ENCODE measurements at regions not wholly inside any gene's neighbourhood (a gene's known extent, or its start where the extent isn't known, plus 50 kb on each side); places are given as distances from the start of the nearest gene placed in this dataset.

DNA sequence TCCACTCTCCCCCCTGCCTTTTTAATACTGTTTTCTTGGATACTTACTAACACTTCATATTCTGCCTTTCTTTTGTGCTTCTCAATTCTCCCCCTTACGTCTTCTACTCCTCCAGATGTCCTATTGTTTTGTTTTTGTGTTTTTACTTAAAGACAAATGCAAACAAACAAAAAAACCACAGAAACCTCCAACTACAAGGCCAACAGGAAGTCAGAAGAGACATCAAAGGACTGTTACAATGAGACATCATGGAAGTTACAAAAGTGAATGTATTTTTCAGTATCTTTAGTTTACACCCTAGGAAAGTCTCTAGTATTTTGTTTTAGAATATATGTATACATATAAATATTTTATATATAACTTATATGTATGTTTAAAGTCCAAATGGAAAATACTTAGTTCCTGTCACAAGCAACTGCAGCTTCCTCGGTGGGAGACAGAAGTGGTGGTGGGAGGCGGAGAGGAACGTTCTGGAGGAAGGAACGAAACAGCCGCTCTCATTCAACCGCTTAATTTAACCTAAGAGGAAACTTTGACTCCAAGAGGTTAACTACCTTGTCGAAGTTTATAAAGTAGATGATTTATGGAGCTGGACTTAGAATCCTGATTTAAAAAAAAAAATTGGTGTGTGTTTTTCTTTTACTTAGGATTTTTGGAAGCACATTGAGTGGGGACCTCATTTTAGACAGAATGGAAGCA, 168.9 kb upstream of the PDE10A start:
- no peak for DNase-seq (ENCODE audit: extremely low read depth, low read depth)
- TF ChIP-seq, protein P1, sequence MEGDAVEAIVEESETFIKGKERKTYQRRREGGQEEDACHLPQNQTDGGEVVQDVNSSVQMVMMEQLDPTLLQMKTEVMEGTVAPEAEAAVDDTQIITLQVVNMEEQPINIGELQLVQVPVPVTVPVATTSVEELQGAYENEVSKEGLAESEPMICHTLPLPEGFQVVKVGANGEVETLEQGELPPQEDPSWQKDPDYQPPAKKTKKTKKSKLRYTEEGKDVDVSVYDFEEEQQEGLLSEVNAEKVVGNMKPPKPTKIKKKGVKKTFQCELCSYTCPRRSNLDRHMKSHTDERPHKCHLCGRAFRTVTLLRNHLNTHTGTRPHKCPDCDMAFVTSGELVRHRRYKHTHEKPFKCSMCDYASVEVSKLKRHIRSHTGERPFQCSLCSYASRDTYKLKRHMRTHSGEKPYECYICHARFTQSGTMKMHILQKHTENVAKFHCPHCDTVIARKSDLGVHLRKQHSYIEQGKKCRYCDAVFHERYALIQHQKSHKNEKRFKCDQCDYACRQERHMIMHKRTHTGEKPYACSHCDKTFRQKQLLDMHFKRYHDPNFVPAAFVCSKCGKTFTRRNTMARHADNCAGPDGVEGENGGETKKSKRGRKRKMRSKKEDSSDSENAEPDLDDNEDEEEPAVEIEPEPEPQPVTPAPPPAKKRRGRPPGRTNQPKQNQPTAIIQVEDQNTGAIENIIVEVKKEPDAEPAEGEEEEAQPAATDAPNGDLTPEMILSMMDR (IDR thresholded peaks at IDR 0.05; ENCODE audit: low read depth, low read length) = no peak

DNA sequence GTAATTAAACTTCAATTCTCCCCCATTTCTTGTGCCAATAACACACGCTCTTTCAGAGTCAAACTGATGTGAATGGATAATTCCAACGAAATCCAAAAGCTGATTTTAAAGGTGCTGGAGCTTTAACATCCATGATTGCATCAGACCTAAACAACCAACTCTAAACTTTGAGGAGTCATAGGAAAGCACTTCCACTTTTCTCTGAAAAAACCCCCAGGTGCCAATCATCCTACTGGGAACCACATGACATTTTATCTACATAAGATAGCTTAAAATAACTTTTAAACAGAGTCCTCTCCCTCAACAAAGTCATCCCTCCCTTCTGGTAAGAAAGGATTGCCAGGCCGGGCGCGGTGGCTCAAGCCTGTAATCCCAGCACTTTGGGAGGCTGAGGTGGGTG, 167.7 kb upstream of the PDE10A start:
- TF ChIP-seq, protein P1 (IDR thresholded peaks at IDR 0.05; ENCODE audit: low read depth, low read length) = no peak
- no peak for DNase-seq (ENCODE audit: extremely low read depth, low read depth)

DNA sequence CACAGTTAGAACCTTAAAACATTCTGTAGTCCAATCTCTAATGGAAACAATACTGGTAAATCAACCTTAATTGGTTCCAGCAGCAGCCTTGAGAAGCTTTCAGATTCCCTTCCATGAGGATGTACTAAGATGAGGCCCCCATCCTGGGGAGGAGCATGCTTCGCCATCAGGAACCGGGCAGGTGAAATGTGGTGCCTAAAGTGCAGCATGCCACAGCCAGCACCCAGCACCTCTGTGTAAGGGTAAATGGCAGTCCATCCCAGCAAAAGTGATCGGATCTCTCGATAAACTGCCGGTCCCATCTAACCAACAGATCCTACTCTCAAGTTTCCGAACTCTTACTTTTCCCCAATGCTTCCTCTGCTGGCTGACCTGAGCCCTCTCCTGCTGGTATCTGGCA, 166.3 kb upstream of the PDE10A start:
- TF ChIP-seq, protein P1 (IDR thresholded peaks at IDR 0.05; ENCODE audit: low read depth, low read length) = no peak
- no peak for DNase-seq (ENCODE audit: extremely low read depth, low read depth)

DNA sequence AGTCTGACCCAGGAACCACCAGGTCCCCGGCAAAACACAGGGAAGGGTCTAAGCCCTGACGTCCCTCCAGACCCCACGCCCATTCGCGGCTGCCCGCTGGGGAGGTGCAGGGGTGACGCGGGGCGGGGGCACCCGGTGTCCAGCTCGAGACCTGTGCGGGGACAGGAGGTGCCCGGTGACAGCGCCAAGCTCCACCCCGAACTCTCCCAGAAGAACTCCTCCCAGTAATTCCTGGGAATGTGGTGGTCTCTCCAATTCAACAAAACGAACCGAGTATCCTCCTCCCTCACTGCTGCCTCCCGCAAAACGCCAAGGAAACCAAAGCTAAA, 164.1 kb upstream of the PDE10A start:
- TF ChIP-seq, protein P1 (IDR thresholded peaks at IDR 0.05; ENCODE audit: low read depth, low read length) = no peak
- no peak for DNase-seq (ENCODE audit: extremely low read depth, low read depth)

DNA sequence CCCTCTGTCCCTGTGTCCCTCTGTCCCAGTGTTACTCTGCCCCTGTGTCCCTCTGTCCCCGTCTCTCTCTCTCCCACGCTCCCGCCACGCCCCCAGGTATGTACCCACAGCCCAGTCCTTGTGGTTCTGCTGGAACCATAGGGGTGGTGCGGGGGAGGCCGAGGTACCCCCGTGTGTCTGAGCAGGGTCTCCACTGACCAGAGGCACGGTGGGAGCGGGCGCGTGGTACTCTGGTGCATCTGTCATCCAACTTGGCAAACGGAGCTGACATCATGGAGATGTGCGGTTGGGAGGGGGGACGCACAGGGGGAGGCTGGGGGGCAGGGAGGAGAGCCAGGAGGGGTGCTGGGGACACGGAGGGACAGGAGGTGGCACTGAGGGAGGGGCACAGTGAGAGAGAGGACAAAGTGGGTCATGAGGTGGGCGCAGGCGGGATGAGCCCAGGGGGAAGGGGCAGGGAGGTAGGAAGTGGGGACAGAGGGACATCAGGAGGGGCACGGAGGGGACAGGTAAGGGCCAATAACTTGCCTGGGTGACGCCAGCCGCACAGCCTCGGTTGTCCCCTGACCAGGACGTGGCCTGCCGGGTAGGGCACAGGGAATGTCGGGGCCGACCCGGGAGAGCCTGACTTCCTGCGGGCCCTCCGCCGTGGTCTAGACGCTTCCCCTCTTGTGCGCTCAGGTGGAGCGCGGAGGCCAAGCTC, 163.6 kb upstream of the PDE10A start:
- no peak for DNase-seq (ENCODE audit: extremely low read depth, low read depth)
- TF ChIP-seq, protein P1 (IDR thresholded peaks at IDR 0.05; ENCODE audit: low read depth, low read length) = no peak

DNA sequence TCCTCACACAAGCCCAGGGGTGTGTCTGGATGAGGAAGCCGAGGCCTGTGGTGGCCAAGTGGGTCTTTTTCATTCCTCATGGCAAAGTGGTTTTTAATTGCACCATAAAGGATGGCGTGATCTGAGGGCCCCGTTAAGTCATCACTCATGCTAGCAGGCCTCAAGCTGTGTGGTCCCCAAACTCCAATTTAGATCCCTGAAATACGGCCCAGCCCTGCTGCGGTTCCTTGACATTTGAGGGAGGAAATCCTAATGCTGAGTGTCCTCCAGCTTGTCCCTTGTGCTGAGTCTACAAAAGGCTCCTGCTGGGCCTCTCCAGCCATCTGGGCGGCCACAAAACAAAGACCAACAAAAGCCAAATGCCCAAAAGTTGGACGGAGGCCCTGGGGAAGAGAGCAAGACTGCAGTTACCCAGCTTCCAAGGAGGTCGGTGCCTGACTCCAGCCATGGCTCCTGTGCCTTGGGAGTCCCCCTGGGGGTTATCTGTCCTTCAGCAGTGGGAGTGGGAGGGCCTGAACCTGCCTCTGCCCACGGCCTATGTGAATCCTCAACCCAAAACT, 162.3 kb upstream of the PDE10A start:
- DNase-seq (ENCODE audit: extremely low read depth, low read depth) = no peak
- TF ChIP-seq, protein P1 (IDR thresholded peaks at IDR 0.05; ENCODE audit: low read depth, low read length) = no peak

DNA sequence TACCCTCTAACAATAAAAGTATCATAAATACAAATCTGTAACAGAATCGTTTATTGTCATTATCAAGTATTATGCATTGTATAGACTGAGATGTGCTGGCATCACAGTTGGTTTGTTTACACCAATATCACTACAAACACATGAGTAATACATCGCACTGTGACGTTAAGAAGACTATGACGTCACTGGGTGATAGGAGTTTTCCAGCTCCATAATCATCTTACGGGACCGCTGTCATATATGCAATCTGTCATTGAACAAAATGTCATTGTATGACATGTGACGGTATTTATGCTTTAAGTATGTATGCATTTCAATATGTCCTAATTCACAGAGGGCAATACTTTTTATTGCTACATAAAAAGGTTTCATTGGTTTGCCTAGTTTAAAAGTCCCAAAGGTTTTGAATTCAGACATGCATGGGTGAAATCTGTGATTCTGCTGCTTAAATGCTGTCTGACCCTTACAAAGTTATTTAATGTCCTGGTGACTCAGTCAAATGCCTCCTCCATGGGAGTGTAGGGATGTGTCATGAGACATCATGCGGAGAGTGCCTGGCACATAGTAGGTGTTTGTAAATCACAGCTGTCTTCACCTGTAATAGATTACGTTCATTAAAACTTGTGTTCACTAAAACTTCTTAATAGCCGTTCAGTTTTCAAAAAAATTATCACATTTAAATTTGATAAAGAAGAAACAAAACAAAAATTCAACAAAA, 160.7 kb upstream of the PDE10A start:
- DNase-seq (ENCODE audit: extremely low read depth, low read depth) = no peak
- TF ChIP-seq, protein P1 (IDR thresholded peaks at IDR 0.05; ENCODE audit: low read depth, low read length) = no peak
